Psoas muscle (tissue), 7 donors: ENCODE measurements at regions not wholly inside any gene's neighbourhood (a gene's known extent, or its start where the extent isn't known, plus 50 kb on each side); places are given as distances from the start of the nearest gene placed in this dataset.

Source experiments
- ATAC-seq, 4 donors: fragments of 200-7000 bp; cut with Tn5 transposase; one replicate each; pipeline ENCODE4 v1.9.1; 2020; ENCODE audit warnings: moderate library complexity in 3 of 4, mild to moderate bottlenecking in 2 of 4
- DNase-seq, 2 donors: peaks; one replicate each; pipeline ENCODE4 v3.0.0-alpha.2; 2020
- H3K27ac ChIP-seq: fragments of 200-600 bp; one replicate; pipeline ENCODE4 v1.8.0; 2022
- H3K27me3 ChIP-seq, 3 donors: fragments of 200-600 bp in 1 of 3; one replicate each; pipeline versions ENCODE4 v1.6.1 to v1.8.0; 2013 to 2022; ENCODE audit warnings: low read length in 2 of 3, mild to moderate bottlenecking in 2 of 3, moderate library complexity in 1 of 3; ENCODE audit not compliant: insufficient read depth in 3 of 3
- H3K36me3 ChIP-seq, 2 donors: fragments of 200-600 bp in 1 of 2; one replicate each; pipeline versions ENCODE4 v1.6.1 to v1.8.0; 2013 to 2022; ENCODE audit warnings: low read depth in 1 of 2, mild to moderate bottlenecking in 1 of 2, moderate library complexity in 1 of 2; ENCODE audit not compliant: insufficient read depth in 1 of 2
- H3K4me1 ChIP-seq: fragments of 200-600 bp; one replicate; pipeline ENCODE4 v1.8.0; 2022
- H3K4me3 ChIP-seq: fragments of 200-600 bp; one replicate; pipeline ENCODE4 v1.8.0; 2022; ENCODE audit warnings: mild to moderate bottlenecking
- H3K9me3 ChIP-seq: fragments of 200-600 bp; one replicate; pipeline ENCODE4 v1.8.0; 2022
- CTCF ChIP-seq: fragments of 200-600 bp; IDR thresholded peaks from one replicate; pipeline ENCODE4 v1.8.0; 2022; ENCODE audit warnings: antibody characterized with exemption
- WGBS, 3 donors: extraction: QIAGEN DNeasy Blood & Tissue Kit; methylation state at CpG; one replicate each; pipeline versions ENCODE4 v1.1.6 to v1.1.7; 2013; 5-methylcytosine and 5-hydroxymethylcytosine counted together
- intact Hi-C, 2 donors: fragments of 100-400 bp; cut with DNase I; formaldehyde crosslinking; loops; one replicate each; pipeline versions ENCODE4 v1.11.0 to v1.14.2; 2022
- donor health status: healthy with polysubstance abuse.
- donor health status: DM: no; HTN: no; CAD: no; lungs with moderate emphysema.
- donor health status: Bipolar disorder and iron deficiency.
- donor health status: healthy.
- donor health status: DM: yes; HTN: yes; CAD: no.
- donor health status: DM: no; HTN: no; CAD: no.
- donor health status: DM: yes; HTN: yes; CAD: no.

- Histone ChIP-seq H3K36me3 (no peaks in the 10 kb centered on the region), H3K27ac (no peak overlapping the region), H3K4me1 (no peaks in the 10 kb centered on the region), H3K27me3 (no peaks in the 10 kb centered on the region), H3K4me3 (no peak overlapping the region), H3K9me3 (no peaks in the 10 kb centered on the region)
- intact Hi-C loops = no loop called here
- 60 to 64% (median 64%) methylated on average over 8 of the region's 8 CpGs for WGBS, 3 donors
- DNase-seq (no peak), ATAC-seq (no peak)
- no peak for TF ChIP-seq CTCF
These were observed 67.2 kb upstream of the IBSP start for GRCh38 chr4:87732033-87732765.

GRCh38 chr4:87734084-87734483, 65.3 kb upstream of the IBSP start:
- no peak overlapping the region for H3K27ac ChIP-seq
- TF ChIP-seq CTCF = no peak
- no peaks in the 10 kb centered on the region for H3K9me3 ChIP-seq
- no peaks in the 10 kb centered on the region for H3K27me3 ChIP-seq
- intact Hi-C loops = no loop called here
- ATAC-seq = no peak
- no peak for DNase-seq
- 65 to 72% (median 71%) methylated on average over 2 of the region's 2 CpGs for WGBS, 3 donors
- no peaks in the 10 kb centered on the region for H3K4me1 ChIP-seq
- no peaks in the 10 kb centered on the region for H3K36me3 ChIP-seq
- H3K4me3 ChIP-seq = no peak overlapping the region

GRCh38 chr4:87734936-87735335, 64.4 kb upstream of the IBSP start:
- Histone ChIP-seq H3K4me1 (no peaks in the 10 kb centered on the region), H3K4me3 (no peak overlapping the region), H3K27me3 (no peaks in the 10 kb centered on the region), H3K27ac (no peak overlapping the region), H3K9me3 (no peaks in the 10 kb centered on the region), H3K36me3 (no peaks in the 10 kb centered on the region)
- WGBS, 3 donors = 63 to 69% (median 68%) methylated on average over 4 of the region's 4 CpGs
- no peak for DNase-seq
- no peak for TF ChIP-seq CTCF
- ATAC-seq = no peak
- intact Hi-C loops = no loop called here

- H3K9me3 ChIP-seq = no peaks in the 10 kb centered on the region
- TF ChIP-seq CTCF = no peak
These were observed 60.9 kb upstream of the IBSP start for GRCh38 chr4:87738483-87738882.

GRCh38 chr4:87739494-87739893, 59.9 kb upstream of the IBSP start:
- ATAC-seq (no peak), DNase-seq (no peak)
- Histone ChIP-seq H3K27me3 (no peaks in the 10 kb centered on the region), H3K4me1 (no peaks in the 10 kb centered on the region), H3K4me3 (no peak overlapping the region), H3K9me3 (no peaks in the 10 kb centered on the region), H3K36me3 (no peaks in the 10 kb centered on the region), H3K27ac (no peak overlapping the region)
- WGBS, 3 donors = 88 to 91% (median 88%) methylated on average over 2 of the region's 2 CpGs
- intact Hi-C loops = no loop called here
- TF ChIP-seq CTCF = no peak

More at GRCh38 chr4:87738483-87738882, 60.9 kb upstream of the IBSP start:
- no peak for ATAC-seq
- no peaks in the 10 kb centered on the region for H3K27me3 ChIP-seq
- no peak overlapping the region for H3K27ac ChIP-seq
- H3K4me3 ChIP-seq = no peak overlapping the region
- intact Hi-C loops = no loop called here
- DNase-seq = no peak
- H3K4me1 ChIP-seq = no peaks in the 10 kb centered on the region
- no peaks in the 10 kb centered on the region for H3K36me3 ChIP-seq
